ENCODE measurements at regions not wholly inside any gene's neighbourhood (a gene's known extent, or its start where the extent isn't known, plus 50 kb on each side); places are given as distances from the start of the nearest gene placed in this dataset.

DNA sequence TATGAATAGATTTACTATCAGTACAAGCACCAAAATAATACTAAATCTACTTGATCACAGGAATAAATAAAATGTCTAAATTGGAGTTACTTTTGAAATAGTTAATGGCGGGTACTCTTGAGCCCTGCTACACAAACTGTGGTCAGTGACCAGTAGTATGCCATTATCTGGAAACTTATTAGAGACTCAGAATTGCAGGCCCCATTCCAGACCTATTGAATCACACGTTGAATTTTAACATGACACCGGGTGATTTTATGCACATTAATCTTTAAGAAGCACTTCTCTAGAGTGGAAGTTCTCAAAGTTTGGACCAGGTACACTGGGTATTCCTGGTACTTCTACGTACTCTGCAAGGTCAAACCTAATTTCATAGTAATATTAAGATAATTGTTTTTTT, 660.0 kb upstream of the POU3F4 start:
- no peak for TF ChIP-seq CTCF (IDR thresholded peaks at IDR 0.05)
- TF ChIP-seq ZFX (IDR thresholded peaks at IDR 0.05; ENCODE audit: borderline replicate concordance), result no peak
